IMR-90 (cell line): ENCODE measurements at regions not wholly inside any gene's neighbourhood (a gene's known extent, or its start where the extent isn't known, plus 50 kb on each side); places are given as distances from the start of the nearest gene placed in this dataset.

Experiments
- ATAC-seq: fragments of 200-7000 bp; cut with Tn5 transposase; 2 replicates; pipeline ENCODE4 v1.9.1; 2020; ENCODE audit warnings: low read depth, mild to moderate bottlenecking, moderate library complexity
- BruUV-seq: library from RNA; stranded (reverse); fragments of 400-500 nt; replicated peaks from 2 replicates; lab custom pipeline; 2021; lab: Mats Ljungman, UMichigan
- CTCF ChIA-PET: fragments of 300-600 bp; formaldehyde crosslinking; extraction: SDS; loops from one replicate; lab custom pipeline; 2021; ENCODE audit warnings: antibody characterized with exemption; lab: Yijun Ruan, JAX
- POLR2A ChIA-PET: fragments of 300-600 bp; sonication (Branson Sonifier 250); formaldehyde crosslinking; loops from one replicate; lab custom pipeline; 2022; ENCODE audit warnings: antibody characterized with exemption; ENCODE audit not compliant: unreplicated experiment; lab: Charles Lee
- DNase-seq: peaks from one replicate; pipeline ENCODE4 v3.0.0; 2013
- H2AFZ ChIP-seq: replicated peaks from 2 replicates; pipeline ENCODE3; 2013; ENCODE audit warnings: low read length, mild to moderate bottlenecking; ENCODE audit not compliant: poor library complexity
- H2AK5ac ChIP-seq: 2 replicates; pipeline ENCODE4 v1.6.1; 2013; ENCODE audit warnings: low read depth, low read length, inconsistent platforms
- H2AK9ac ChIP-seq: replicated peaks from 2 replicates; pipeline ENCODE3; 2013; ENCODE audit warnings: mild to moderate bottlenecking, low read depth, low read length, moderate library complexity; ENCODE audit not compliant: poor library complexity
- H2BK120ac ChIP-seq: 2 replicates; pipeline ENCODE4 v1.6.1; 2013; ENCODE audit warnings: low read depth, low read length, inconsistent platforms
- H2BK15ac ChIP-seq: 3 replicates; pipeline ENCODE4 v1.6.1; 2013; ENCODE audit warnings: low read depth, low read length, inconsistent platforms
- H2BK20ac ChIP-seq: 2 replicates; pipeline ENCODE4 v1.6.1; 2013; ENCODE audit warnings: low read depth, mild to moderate bottlenecking, inconsistent platforms, low read length, moderate library complexity
- H2BK5ac ChIP-seq: 2 replicates; pipeline ENCODE4 v1.6.1; 2013; ENCODE audit warnings: mild to moderate bottlenecking, low read depth, low read length, inconsistent platforms; ENCODE audit not compliant: poor library complexity, severe bottlenecking
- H3K14ac ChIP-seq: replicated peaks from 2 replicates; pipeline ENCODE4 v1.6.1; 2013; ENCODE audit warnings: low read depth, low read length, inconsistent platforms
- H3K18ac ChIP-seq: 2 replicates; pipeline ENCODE4 v1.6.1; 2013; ENCODE audit warnings: low read depth, low read length, control low read depth
- H3K23ac ChIP-seq: 2 replicates; pipeline ENCODE4 v1.6.1; 2013; ENCODE audit warnings: low read depth, low read length, inconsistent platforms
- H3K27ac ChIP-seq: 2 replicates; pipeline ENCODE4 v1.5.1; 2013; ENCODE audit warnings: mild to moderate bottlenecking, control low read depth, low read length; ENCODE audit not compliant: insufficient read depth
- H3K27me3 ChIP-seq: 2 replicates; pipeline ENCODE4 v1.6.1; 2013; ENCODE audit warnings: low read length; ENCODE audit not compliant: control insufficient read depth, insufficient read depth
- H3K36me3 ChIP-seq: 2 replicates; pipeline ENCODE4 v1.6.1; 2013; ENCODE audit warnings: low read length, mixed read lengths; ENCODE audit not compliant: control insufficient read depth, insufficient read depth
- H3K4ac ChIP-seq: 2 replicates; pipeline ENCODE4 v1.6.1; 2013; ENCODE audit warnings: low read depth, low read length, inconsistent platforms
- H3K4me1 ChIP-seq: 2 replicates; pipeline ENCODE4 v1.6.1; 2013; ENCODE audit warnings: low read length, mixed read lengths; ENCODE audit not compliant: control insufficient read depth, insufficient read depth
- H3K4me2 ChIP-seq: 2 replicates; pipeline ENCODE4 v1.6.1; 2013; ENCODE audit warnings: low read depth, mild to moderate bottlenecking, control low read depth, low read length, moderate library complexity
- H3K4me3 ChIP-seq: 2 replicates; pipeline ENCODE4 v1.5.1; 2013; ENCODE audit warnings: low read depth, mild to moderate bottlenecking, control low read depth, low read length, moderate library complexity; ENCODE audit not compliant: insufficient read depth
- H3K56ac ChIP-seq: 2 replicates; pipeline ENCODE4 v1.6.1; 2013; ENCODE audit warnings: low read length, inconsistent platforms; ENCODE audit not compliant: insufficient read depth; ENCODE audit errors: extremely low read depth
- H3K79me1 ChIP-seq, 2 experiments: 2 replicates each; pipeline ENCODE4 v1.6.1; 2013; ENCODE audit warnings: low read length in 2 of 2, inconsistent platforms in 1 of 2, low read depth in 1 of 2
- H3K9ac ChIP-seq: 2 replicates; pipeline ENCODE4 v1.6.1; 2013; ENCODE audit warnings: low read depth, low read length, control low read depth
- H3K9me1 ChIP-seq: 2 replicates; pipeline ENCODE4 v1.6.1; 2013; ENCODE audit warnings: low read length, inconsistent platforms; ENCODE audit not compliant: insufficient read depth
- H3K9me3 ChIP-seq: 2 replicates; pipeline ENCODE4 v1.6.1; 2013; ENCODE audit warnings: low read length; ENCODE audit not compliant: control insufficient read depth, insufficient read depth
- H4K20me1 ChIP-seq: 2 replicates; pipeline ENCODE4 v1.6.1; 2013; ENCODE audit warnings: low read length, inconsistent platforms; ENCODE audit not compliant: insufficient read depth
- H4K5ac ChIP-seq: 2 replicates; pipeline ENCODE4 v1.6.1; 2013; ENCODE audit warnings: mild to moderate bottlenecking, low read depth, low read length, control low read depth
- H4K8ac ChIP-seq, 2 experiments: 2 replicates each; pipeline ENCODE4 v1.6.1; 2013; ENCODE audit warnings: low read depth in 2 of 2, low read length in 2 of 2, control low read depth in 1 of 2, inconsistent platforms in 1 of 2
- H4K91ac ChIP-seq: 2 replicates; pipeline ENCODE4 v1.6.1; 2013; ENCODE audit warnings: low read depth, low read length, inconsistent platforms; ENCODE audit not compliant: insufficient read depth
- BHLHE40 ChIP-seq: fragments of 150-350 bp; IDR thresholded peaks from 2 replicates; pipeline ENCODE4 v1.6.1; 2016; ENCODE audit warnings: mild to moderate bottlenecking, low read depth, low read length
- CEBPB ChIP-seq: IDR thresholded peaks from 2 replicates; pipeline ENCODE4 v1.6.1; 2012; ENCODE audit warnings: low read depth, low read length, improper control_type of control experiment
- CTCF ChIP-seq: conservative IDR thresholded peaks from 2 replicates; pipeline ENCODE4 v1.5.1; 2012; ENCODE audit warnings: mild to moderate bottlenecking, low read depth, low read length, improper control_type of control experiment
- ELK1 ChIP-seq: fragments of 150-350 bp; IDR thresholded peaks from 2 replicates; pipeline ENCODE4 v1.6.1; 2016; ENCODE audit warnings: low read depth, mild to moderate bottlenecking, low read length, moderate library complexity, borderline replicate concordance
- MAFK ChIP-seq: IDR thresholded peaks from 2 replicates; pipeline ENCODE4 v1.6.1; 2012; ENCODE audit warnings: low read depth, low read length, improper control_type of control experiment
- NFE2L2 ChIP-seq: fragments of 150-350 bp; IDR thresholded peaks from 2 replicates; pipeline ENCODE4 v1.6.1; 2016; ENCODE audit warnings: low read depth, mild to moderate bottlenecking, low read length
- POLR2A ChIP-seq: IDR thresholded peaks from 2 replicates; pipeline ENCODE4 v1.6.1; 2012; ENCODE audit warnings: mild to moderate bottlenecking, low read depth, low read length
- RAD21 ChIP-seq: IDR thresholded peaks from 2 replicates; pipeline ENCODE4 v1.6.1; 2012; ENCODE audit warnings: low read length, improper control_type of control experiment
- RFX5 ChIP-seq: IDR thresholded peaks from 2 replicates; pipeline ENCODE4 v1.8.0; 2012; ENCODE audit warnings: low read depth, mild to moderate bottlenecking, low read length, moderate library complexity
- SMC3 ChIP-seq: fragments of 150-350 bp; IDR thresholded peaks from 2 replicates; pipeline ENCODE4 v1.6.1; 2016; ENCODE audit warnings: low read depth, mild to moderate bottlenecking, antibody characterized with exemption, low read length, moderate library complexity
- WGBS, 2 experiments: methylation state at CpG; one replicate each; pipeline versions ENCODE4 v1.1.5 to v1.1.7; 2013; ENCODE audit warnings: missing lambda C conversion rate in 2 of 2; ENCODE audit not compliant: insufficient read length in 1 of 2; ENCODE audit errors: extremely low coverage in 2 of 2; 5-methylcytosine and 5-hydroxymethylcytosine counted together
- dilution Hi-C: fragments of 300-500 bp; cut with HindIII; formaldehyde crosslinking; loops from one replicate; pipeline ENCODE4 v1.14.3; 2018; ENCODE audit warnings: low sequenced_read_pairs; ENCODE audit not compliant: unreplicated experiment
- in situ Hi-C: fragments of 300-500 bp; cut with MboI; formaldehyde crosslinking; loops from 3 replicates; pipeline ENCODE4 v1.14.3; 2019; ENCODE audit warnings: low sequenced_read_pairs, inconsistent platforms, mixed read lengths
- intact Hi-C: fragments of 100-400 bp; cut with micrococcal nuclease; formaldehyde crosslinking; loops from 2 replicates; pipeline ENCODE4 v1.10.0; 2022

GRCh38 chr10:55897490-55897921 lies 463.6 kb downstream of the ZWINT start:
- no peaks in the 10 kb centered on the region for H3K79me1 ChIP-seq
- no peak overlapping the region for H2AK5ac ChIP-seq
- H3K9me3 ChIP-seq: peaks cover 5% of the 10 kb centered on the region; the same call in 1 of the 2 replicates
- DNase-seq (no peak), ATAC-seq (no peak)
- in situ Hi-C loops: no loop called here
- BruUV-seq: no TSS peak
- no peak overlapping the region for H2AK9ac ChIP-seq
- no peak overlapping the region for H3K23ac ChIP-seq
- H3K36me3 ChIP-seq: no peaks in the 10 kb centered on the region
- H3K18ac ChIP-seq: no peak overlapping the region
- H4K91ac ChIP-seq: no peak overlapping the region
- H2BK120ac ChIP-seq: no peak overlapping the region
- H3K27me3 ChIP-seq: no peaks in the 10 kb centered on the region
- no peaks in the 10 kb centered on the region for H3K4me1 ChIP-seq
- no peak overlapping the region for H2AFZ ChIP-seq
- no peak overlapping the region for H3K56ac ChIP-seq
- H3K4me2 ChIP-seq: no peak overlapping the region
- H3K9me1 ChIP-seq: no peaks in the 10 kb centered on the region
- ChIA-PET POLR2A (no interaction called here), CTCF (no interaction called here)
- H3K4ac ChIP-seq: no peak overlapping the region
- no peak overlapping the region for H3K9ac ChIP-seq
- no peak overlapping the region for H4K5ac ChIP-seq
- H3K14ac ChIP-seq: no peak overlapping the region
- WGBS, 2 experiments: no CpG with 5 or more reads among the region's 3 CpGs
- H2BK15ac ChIP-seq: no peak overlapping the region
- H2BK5ac ChIP-seq: no peak overlapping the region
- no peaks in the 10 kb centered on the region for H4K20me1 ChIP-seq
- H4K8ac ChIP-seq: no peak overlapping the region
- intact Hi-C loops: no loop called here
- H3K27ac ChIP-seq: no peak overlapping the region
- no peak for TF ChIP-seq POLR2A
- no peak for TF ChIP-seq CEBPB
- no peak for TF ChIP-seq RFX5
- no peak for TF ChIP-seq MAFK
- no peak for TF ChIP-seq ELK1
- TF ChIP-seq NFE2L2: no peak
- TF ChIP-seq BHLHE40: no peak
- no peak for TF ChIP-seq RAD21
- TF ChIP-seq SMC3: no peak
- no peak for TF ChIP-seq CTCF
- no peak overlapping the region for H3K4me3 ChIP-seq
- dilution Hi-C loops: no loop called here
- H2BK20ac ChIP-seq: no peak overlapping the region
